ENCODE measurements at regions not wholly inside any gene's neighbourhood (a gene's known extent, or its start where the extent isn't known, plus 50 kb on each side); places are given as distances from the start of the nearest gene placed in this dataset.

GRCh38 chr4:30535255-30535654, 184.9 kb upstream of the PCDH7 start:
- TF ChIP-seq RAD21 (IDR thresholded peaks at IDR 0.05; ENCODE audit: low read depth) (no peak), TAF1 (IDR thresholded peaks at IDR 0.05; ENCODE audit: low read depth) (no peak), EP300 (IDR thresholded peaks at IDR 0.05; ENCODE audit: borderline replicate concordance) (no peak), ZBTB7A (IDR thresholded peaks at IDR 0.05; ENCODE audit: low read depth) (no peak), CREB1 (IDR thresholded peaks at IDR 0.05; ENCODE audit: low read depth) (no peak)

Data from Ishikawa (cell line).